Endothelial cell of hepatic sinusoid (primary cell): ENCODE measurements at regions not wholly inside any gene's neighbourhood (a gene's known extent, or its start where the extent isn't known, plus 50 kb on each side); places are given as distances from the start of the nearest gene placed in this dataset.
"Not testable (repeated sequence)": the region's sequence is repeated elsewhere in the genome, so short reads cannot be mapped to it uniquely, and the experiment has no call there.

Experiments used
- in situ Hi-C: cut with HindIII; loops from 2 replicates; pipeline ENCODE4 v1.10.0; 2017; ENCODE audit warnings: low sequenced_read_pairs

GRCh38 chr22:25500671-25501070, 63.8 kb upstream of the GRK3 start:
- in situ Hi-C loops, result not testable (repeated sequence)

GRCh38 chr22:25504017-25504416, 60.5 kb upstream of the GRK3 start:
- in situ Hi-C loops, result not testable (repeated sequence)

- in situ Hi-C loops, result no loop called here
Measured at GRCh38 chr22:25508161-25508560, 56.3 kb upstream of the GRK3 start.

- in situ Hi-C loops, result no loop called here
Measured at GRCh38 chr22:25508761-25509321, 55.6 kb upstream of the GRK3 start.

- in situ Hi-C loops, result no loop called here
Measured at GRCh38 chr22:25509374-25509791, 55.1 kb upstream of the GRK3 start.

- in situ Hi-C loops, result loop anchor here (5.0 kb wide), 1 partner anchor 34 kb away; no protein-coding TSS in a partner anchor
Measured at GRCh38 chr22:25510876-25511275, 53.6 kb upstream of the GRK3 start.

GRCh38 chr22:25511725-25512124, 52.8 kb upstream of the GRK3 start:
- in situ Hi-C loops, result loop anchor here (5.0 kb wide), 1 partner anchor 34 kb away; no protein-coding TSS in a partner anchor

- in situ Hi-C loops, result loop anchor here (5.0 kb wide), 1 partner anchor 37 kb away; no protein-coding TSS in a partner anchor
Measured at GRCh38 chr22:25514436-25515180, 49.9 kb upstream of the GRK3 start.
